ENCODE measurements at regions not wholly inside any gene's neighbourhood (a gene's known extent, or its start where the extent isn't known, plus 50 kb on each side); places are given as distances from the start of the nearest gene placed in this dataset.

GRCh38 chr2:134103196-134103595, 150.7 kb upstream of the MGAT5 start:
- no CpG with 5 or more reads among the region's 2 CpGs for WGBS (ENCODE audit: extremely low coverage, insufficient read length, low lambda C conversion rate)
- Mint-ChIP-seq H3K36me3 (ENCODE audit: insufficient read depth in 1 of 3, low read depth in 3 of 3) (no peaks in the 10 kb centered on the region), H3K27ac (no peak overlapping the region), H3K4me1 (peaks cover 10 to 16% of the 10 kb centered on the region in 2 experiments), H3K27me3 (ENCODE audit: low read depth) (peaks cover 3% of the 10 kb centered on the region; the same call in 1 of the 2 replicates), H3K9me3 (no peaks in the 10 kb centered on the region), H3K4me3 (no peak overlapping the region)
- TF ChIP-seq CTCF (conservative IDR thresholded peaks at IDR 0.05): no peak
- Histone ChIP-seq H3K18ac (ENCODE audit: insufficient read length, low read depth, low read length) (no peak overlapping the region), H3K9me3 (ENCODE audit: control insufficient read depth, low read depth, low read length) (no peaks in the 10 kb centered on the region), H4K5ac (ENCODE audit: insufficient read length, low read depth, low read length) (no peak overlapping the region), H2BK12ac (ENCODE audit: insufficient read length, low read depth, low read length) (no peak overlapping the region), H3K79me1 (ENCODE audit: insufficient read depth, low read depth, low read length, poor library complexity, severe bottlenecking) (no peaks in the 10 kb centered on the region), H2BK5ac (ENCODE audit: insufficient read length, low read length) (no peak overlapping the region), H3K56ac (ENCODE audit: insufficient read length, low read depth, low read length) (no peak overlapping the region), H4K20me1 (ENCODE audit: control insufficient read depth, insufficient read depth, insufficient read length) (no peaks in the 10 kb centered on the region), H2BK20ac (ENCODE audit: low read depth, low read length, poor library complexity, severe bottlenecking) (no peak overlapping the region), H2AFZ (ENCODE audit: low read length) (no peak overlapping the region), H4K91ac (ENCODE audit: insufficient read length, low read depth, low read length) (no peak overlapping the region), H3K27ac (ENCODE audit: insufficient read length, low read depth, low read length) (no peak overlapping the region), H2BK120ac (ENCODE audit: low read depth, low read length, poor library complexity, severe bottlenecking) (no peak overlapping the region), H3K4ac (ENCODE audit: low read depth, low read length) (no peak overlapping the region), H3K14ac (ENCODE audit: insufficient read depth, low read length) (no peak overlapping the region), H4K8ac (replicated peaks; ENCODE audit: insufficient read length, low read depth, low read length) (no peak overlapping the region), H3T11ph (ENCODE audit: low read length) (no peak overlapping the region), H3K4me1 (ENCODE audit: insufficient read depth, low read length) (no peaks in the 10 kb centered on the region), H3K23me2 (ENCODE audit: insufficient read length, low read depth, low read length, poor library complexity, severe bottlenecking) (peaks cover 4% of the 10 kb centered on the region), H3K23ac (ENCODE audit: insufficient read length, low read depth, low read length) (no peak overlapping the region), H2BK15ac (ENCODE audit: low read depth, low read length) (no peak overlapping the region), H3K4me2 (ENCODE audit: insufficient read depth, insufficient read length, low read length) (no peak overlapping the region), H3K27me3 (ENCODE audit: insufficient read depth, low read length) (no peaks in the 10 kb centered on the region), H3K9ac (ENCODE audit: extremely low read depth, insufficient read length, low read length) (no peak overlapping the region), H2AK5ac (ENCODE audit: insufficient read length, low read length) (no peak overlapping the region), H3K79me2 (ENCODE audit: insufficient read depth, low read length) (no peaks in the 10 kb centered on the region)
- DNase-seq: no peak
